K562 (cell line): ENCODE measurements at regions not wholly inside any gene's neighbourhood (a gene's known extent, or its start where the extent isn't known, plus 50 kb on each side); places are given as distances from the start of the nearest gene placed in this dataset.

ENCODE experiments used
- ATAC-seq: fragments of 200-7000 bp; cut with Tn5 transposase; 3 replicates; pipeline ENCODE4 v1.9.1; 2020; ENCODE audit warnings: moderate library complexity
- BruUV-seq: library from RNA; stranded (reverse); fragments of 400-500 nt; replicated peaks from 2 replicates; lab custom pipeline; 2021; lab: Mats Ljungman, UMichigan
- CTCF ChIA-PET: fragments of 300-600 bp; formaldehyde crosslinking; extraction: SDS; loops from one replicate; lab custom pipeline; 2021; ENCODE audit warnings: low intra/inter-chr PET ratio; lab: Yijun Ruan, JAX
- POLR2A ChIA-PET: fragments of 300-600, 350-650 bp; sonication (Branson Sonifier 250); formaldehyde crosslinking; extraction: SDS; loops from one replicate; lab custom pipeline; 2021; ENCODE audit warnings: antibody characterized with exemption, inconsistent platforms; lab: Yijun Ruan, JAX
- DNase-seq, 4 experiments: peaks; one replicate each; pipeline versions ENCODE4 v3.0.0 to v3.0.0-alpha.2; 2011 to 2018; ENCODE audit warnings: low spot score in 3 of 4, mixed read lengths in 3 of 4; ENCODE audit errors: extremely low read depth in 1 of 4
- FAIRE-seq: peaks from 2 replicates; lab custom pipeline; 2011; peaks lifted over from hg19 to GRCh38; lab: Jason Lieb, UNC
- H2AFZ ChIP-seq: 2 replicates; pipeline ENCODE4 v1.6.0; 2011; ENCODE audit warnings: low read depth, low read length, control low read depth, inconsistent platforms
- H3K27ac ChIP-seq: fragments of 200-600 bp; 3 replicates; pipeline ENCODE4 v1.8.0; 2011; ENCODE audit warnings: low read depth, mild to moderate bottlenecking, control low read depth, inconsistent platforms, low read length, moderate library complexity, mixed read lengths; ENCODE audit errors: extremely low read depth
- H3K27me3 ChIP-seq, 2 experiments: fragments of 300-600 bp in 1 of 2; 2 replicates in 1 of 2; 3 replicates in 1 of 2; pipeline versions ENCODE4 v1.6.0 to v1.8.0; 2011; ENCODE audit warnings: inconsistent platforms in 2 of 2, low read length in 2 of 2, mild to moderate bottlenecking in 1 of 2, mixed read lengths in 1 of 2, moderate library complexity in 1 of 2; ENCODE audit not compliant: control insufficient read depth in 2 of 2, insufficient read depth in 2 of 2
- H3K36me3 ChIP-seq: fragments of 300-600 bp; 3 replicates; pipeline ENCODE4 v1.8.0; 2011; ENCODE audit warnings: mild to moderate bottlenecking, low read length, inconsistent platforms; ENCODE audit not compliant: control insufficient read depth, insufficient read depth
- H3K4me1 ChIP-seq, 2 experiments: fragments of 200-600 bp in 1 of 2; replicated peaks in 1 of 2; 2 replicates in 1 of 2; 3 replicates in 1 of 2; pipeline versions ENCODE4 v1.5.1 to v1.8.0; 2011; ENCODE audit warnings: inconsistent platforms in 2 of 2, low read length in 2 of 2, mild to moderate bottlenecking in 1 of 2, mixed read lengths in 1 of 2, moderate library complexity in 1 of 2; ENCODE audit not compliant: control insufficient read depth in 2 of 2, insufficient read depth in 2 of 2
- H3K4me2 ChIP-seq: 2 replicates; pipeline ENCODE4 v1.6.1; 2011; ENCODE audit warnings: low read length, control low read depth, inconsistent platforms, mixed read lengths; ENCODE audit not compliant: insufficient read depth
- H3K4me3 ChIP-seq: fragments of 200-600 bp; sonication (generic), shearing (Covaris generic); 2 replicates; pipeline ENCODE4 v1.5.1; 2016; ENCODE audit warnings: control low read depth, inconsistent platforms
- H3K79me2 ChIP-seq: fragments of 200-600 bp; 3 replicates; pipeline ENCODE4 v1.8.0; 2011; ENCODE audit warnings: low read length, inconsistent platforms; ENCODE audit not compliant: control insufficient read depth, insufficient read depth
- H3K9ac ChIP-seq, 2 experiments: 2 replicates each; pipeline versions ENCODE4 v1.6.0 to v1.6.1; 2011; ENCODE audit warnings: low read depth in 2 of 2, low read length in 2 of 2, control low read depth in 1 of 2, inconsistent platforms in 1 of 2, mild to moderate bottlenecking in 1 of 2, mixed read lengths in 1 of 2; ENCODE audit not compliant: insufficient read depth in 1 of 2
- H3K9me1 ChIP-seq: one replicate; pipeline ENCODE4 v1.6.0; 2011; ENCODE audit warnings: inconsistent platforms, mild to moderate bottlenecking, low read length, moderate library complexity; ENCODE audit not compliant: control insufficient read depth, insufficient read depth
- H3K9me3 ChIP-seq: replicated peaks from 2 replicates; pipeline ENCODE4 v1.5.1; 2011; ENCODE audit warnings: low read depth, low read length, inconsistent platforms; ENCODE audit not compliant: control insufficient read depth, insufficient read depth
- H4K20me1 ChIP-seq: replicated peaks from 2 replicates; pipeline ENCODE4 v1.6.1; 2011; ENCODE audit warnings: low read length, inconsistent platforms, mixed read lengths; ENCODE audit not compliant: control insufficient read depth, insufficient read depth
- CBFB ChIP-seq: sonication (generic); formaldehyde crosslinking; IDR thresholded peaks from 2 replicates; pipeline ENCODE4 v1.4.0; 2020; ENCODE audit warnings: mild to moderate bottlenecking, missing genetic modification reagents
- HDAC6 ChIP-seq: IDR thresholded peaks from 2 replicates; pipeline ENCODE4 v1.6.1; 2012; ENCODE audit warnings: low read depth, mild to moderate bottlenecking, control low read depth, inconsistent platforms, low read length, moderate library complexity
- KDM5B ChIP-seq: fragments of 200-600 bp; sonication (generic); IDR thresholded peaks from 2 replicates; pipeline ENCODE4 v1.6.1; 2012; ENCODE audit warnings: low read depth, mild to moderate bottlenecking, moderate library complexity, low read length, control low read depth, inconsistent platforms; ENCODE audit not compliant: insufficient replicate concordance
- NCOR1 ChIP-seq: fragments of 450-650 bp; IDR thresholded peaks from 2 replicates; pipeline ENCODE4 v1.6.1; 2016; ENCODE audit warnings: mild to moderate bottlenecking, moderate library complexity
- NFIC ChIP-seq: fragments of 450-650 bp; IDR thresholded peaks from 2 replicates; pipeline ENCODE4 v1.6.1; 2017; ENCODE audit warnings: mild to moderate bottlenecking, inconsistent platforms
- TRIM28 ChIP-seq: fragments of 450-650 bp; IDR thresholded peaks from 2 replicates; pipeline ENCODE4 v1.6.1; 2017
- ZFP30 ChIP-seq: fragments of 250-450 bp; sonication (Bioruptor Pico); IDR thresholded peaks from 2 replicates; pipeline ENCODE4 v1.8.0; 2022; ENCODE audit warnings: moderate library complexity, mild to moderate bottlenecking, inconsistent platforms, borderline replicate concordance
- ZNF232 ChIP-seq: sonication (generic); formaldehyde crosslinking; IDR thresholded peaks from 2 replicates; pipeline ENCODE4 v1.8.0; 2022; ENCODE audit warnings: mild to moderate bottlenecking, missing genetic modification reagents
- WGBS: fragments of 100-300 bp; shearing (Covaris generic); methylation state at CpG from one replicate; pipeline ENCODE4 v1.1.6; 2016; ENCODE audit warnings: low coverage, mixed read lengths; ENCODE audit not compliant: insufficient coverage; ENCODE audit errors: missing lambda C conversion rate; 5-methylcytosine and 5-hydroxymethylcytosine counted together
- in situ Hi-C: fragments of 300-500 bp; cut with MboI; formaldehyde crosslinking; loops from 4 replicates; pipeline ENCODE4 v1.15.0; 2018; ENCODE audit warnings: inconsistent platforms, mixed read lengths
- intact Hi-C: fragments of 100-400 bp; cut with micrococcal nuclease; formaldehyde crosslinking; loops from 2 replicates; pipeline ENCODE4 v1.14.2; 2022
- TF ChIP-seq, protein P1 (sequence below): sonication (generic); formaldehyde crosslinking; IDR thresholded peaks from 2 replicates; pipeline ENCODE4 v1.8.1; 2023; ENCODE audit warnings: mild to moderate bottlenecking, missing genetic modification reagents

GRCh38 chr4:126957987-126958386 lies 674.8 kb upstream of the INTU start:
- DNase-seq = peak in 1 of 4 experiments; percentile 39
- Histone ChIP-seq H3K9ac (peak overlapping the region in 1 of 2 experiments; percentile 69; a peak in 2 of 4 replicates), H3K4me2 (peak overlapping the region; percentile 55), H3K9me1 (no peaks in the 10 kb centered on the region), H3K27ac (peak overlapping the region; percentile 14; the same call in 2 of the 3 replicates), H3K36me3 (0 out of 3 replicates have a peak, but pooled peaks cover 3% of the 10 kb centered on the region), H3K4me3 (peak overlapping the region; percentile 50), H3K27me3 (no peaks in the 10 kb centered on the region), H4K20me1 (no peaks in the 10 kb centered on the region), H3K9me3 (no peaks in the 10 kb centered on the region), H3K4me1 (peaks cover 0 to 11% of the 10 kb centered on the region in 2 experiments; a peak in 1 of 5 replicates), H2AFZ (peak overlapping the region; percentile 47), H3K79me2 (peaks cover 50% of the 10 kb centered on the region)
- TF ChIP-seq ZFP30 (CRISPR knock-in tag) (no peak), NFIC (peak; percentile 8; the same call in 1 of the 2 replicates)
- BruUV-seq = no TSS peak
- intact Hi-C loops (loop anchor here (5.0 kb wide), 5 partner anchors 106 to 406 kb away; no protein-coding TSS in a partner anchor), in situ Hi-C loops (no loop called here)
- FAIRE-seq = no peak
- ChIA-PET CTCF (no interaction called here), POLR2A (no interaction called here)
- no peak for ATAC-seq
- WGBS = 13% methylated on average over 1 of the region's 1 CpG

DNA sequence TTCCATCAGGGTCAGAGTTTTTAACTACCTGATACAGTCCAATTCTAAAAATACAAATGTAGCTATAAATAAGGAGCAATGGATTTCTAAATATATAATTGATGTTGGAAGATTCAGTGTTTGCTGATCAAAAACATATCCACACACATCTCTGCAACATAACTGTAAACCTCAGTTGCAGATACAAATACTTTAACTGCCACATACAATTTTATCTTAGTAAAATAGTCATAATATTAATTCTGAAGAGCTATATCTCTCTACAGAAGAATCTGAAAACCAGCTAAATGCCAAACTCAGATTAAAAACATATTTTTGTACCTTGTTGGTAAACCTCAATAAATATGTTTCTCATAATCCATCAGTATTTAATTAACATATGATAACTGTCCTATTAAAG lies 674.3 kb upstream of the INTU start:
- BruUV-seq = no TSS peak

More for the DNA sequence above, 674.3 kb upstream of the INTU start:
- H3K79me2 ChIP-seq = peaks cover 45% of the 10 kb centered on the region
- no peaks in the 10 kb centered on the region for H3K27me3 ChIP-seq
- 0 out of 2 replicates have a peak overlapping the region, but pooled peaks have one; percentile 47 for H2AFZ ChIP-seq
- ATAC-seq (no peak), DNase-seq (no peak), FAIRE-seq (no peak)
- CTCF ChIA-PET = no interaction called here
- H3K4me2 ChIP-seq = 0 out of 2 replicates have a peak overlapping the region, but pooled peaks have one; percentile 55
- no peak overlapping the region for H3K4me3 ChIP-seq
- POLR2A ChIA-PET = no interaction called here
- in situ Hi-C loops = no loop called here
- H4K20me1 ChIP-seq = no peaks in the 10 kb centered on the region
- TF ChIP-seq HDAC6 = no peak
- no peak for TF ChIP-seq ZNF232
- no peak for TF ChIP-seq CBFB (CRISPR knock-in tag)
- TF ChIP-seq, protein P1, sequence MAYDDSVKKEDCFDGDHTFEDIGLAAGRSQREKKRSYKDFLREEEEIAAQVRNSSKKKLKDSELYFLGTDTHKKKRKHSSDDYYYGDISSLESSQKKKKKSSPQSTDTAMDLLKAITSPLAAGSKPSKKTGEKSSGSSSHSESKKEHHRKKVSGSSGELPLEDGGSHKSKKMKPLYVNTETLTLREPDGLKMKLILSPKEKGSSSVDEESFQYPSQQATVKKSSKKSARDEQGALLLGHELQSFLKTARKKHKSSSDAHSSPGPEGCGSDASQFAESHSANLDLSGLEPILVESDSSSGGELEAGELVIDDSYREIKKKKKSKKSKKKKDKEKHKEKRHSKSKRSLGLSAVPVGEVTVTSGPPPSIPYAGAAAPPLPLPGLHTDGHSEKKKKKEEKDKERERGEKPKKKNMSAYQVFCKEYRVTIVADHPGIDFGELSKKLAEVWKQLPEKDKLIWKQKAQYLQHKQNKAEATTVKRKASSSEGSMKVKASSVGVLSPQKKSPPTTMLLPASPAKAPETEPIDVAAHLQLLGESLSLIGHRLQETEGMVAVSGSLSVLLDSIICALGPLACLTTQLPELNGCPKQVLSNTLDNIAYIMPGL (CRISPR knock-in tag) = no peak
- TF ChIP-seq KDM5B = no peak
- no peak for TF ChIP-seq TRIM28
- TF ChIP-seq NCOR1 = no peak
- TF ChIP-seq, all 486 proteins: peak for 0
- peak overlapping the region in 1 of 2 experiments; percentile 69; a peak in 2 of 4 replicates for H3K9ac ChIP-seq
- no peaks in the 10 kb centered on the region for H3K9me1 ChIP-seq
- 0 out of 3 replicates have a peak, but pooled peaks cover 3% of the 10 kb centered on the region for H3K36me3 ChIP-seq
- intact Hi-C loops = loop anchor here (5.0 kb wide), 5 partner anchors 106 to 406 kb away; no protein-coding TSS in a partner anchor
- peaks cover 0 to 11% of the 10 kb centered on the region in 2 experiments; a peak in 1 of 5 replicates for H3K4me1 ChIP-seq
- H3K9me3 ChIP-seq = no peaks in the 10 kb centered on the region
- H3K27ac ChIP-seq = no peak overlapping the region
